ENCODE measurements at regions not wholly inside any gene's neighbourhood (a gene's known extent, or its start where the extent isn't known, plus 50 kb on each side); places are given as distances from the start of the nearest gene placed in this dataset.

DNA sequence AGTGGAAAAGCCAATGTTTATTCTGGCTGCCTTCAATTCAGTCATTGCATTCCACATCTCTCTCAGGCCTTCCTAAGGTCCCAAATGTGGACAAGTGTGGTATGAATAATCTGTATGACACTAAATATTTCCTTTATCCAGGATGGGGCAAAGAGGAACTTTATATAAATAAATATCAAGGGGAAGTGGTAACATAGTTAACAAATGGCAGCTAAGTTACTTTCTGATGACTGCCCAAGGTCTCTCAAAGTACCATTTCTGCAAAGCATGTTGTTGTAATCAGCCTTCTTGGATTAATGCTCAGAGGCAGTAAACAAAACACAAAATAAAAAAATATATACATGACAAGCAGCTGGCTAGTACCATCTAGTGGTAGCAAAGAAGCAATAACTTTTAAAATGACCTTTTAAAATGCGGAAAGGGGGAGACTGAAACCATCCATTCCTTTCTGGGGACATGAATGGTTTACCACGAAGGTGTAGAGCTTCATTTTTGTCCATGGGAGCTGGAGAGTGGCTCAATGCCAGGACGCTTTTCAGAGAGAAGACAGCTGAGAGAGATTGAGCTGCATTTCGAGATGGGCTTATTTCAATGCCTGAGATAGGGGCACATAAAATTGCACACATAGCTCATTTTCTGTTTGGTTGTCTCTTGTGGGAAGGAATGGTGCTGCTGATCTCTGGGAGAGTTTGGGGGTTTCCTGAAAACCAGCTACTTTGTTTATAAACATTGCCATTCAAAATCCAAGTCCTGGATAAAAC, 259.2 kb downstream of the RFC3 start:
- no peaks in the 10 kb centered on the region for H3K27me3 ChIP-seq (replicated peaks in 1 of 4; ENCODE audit: control extremely low read depth in 1 of 4, control insufficient read depth in 3 of 4, insufficient read depth in 4 of 4, low read length in 3 of 4)
- no peak overlapping the region for H3K4me2 ChIP-seq (replicated peaks; ENCODE audit: low read depth, low read length, poor library complexity, severe bottlenecking)
- H3K4me1 Mint-ChIP-seq = no peaks in the 10 kb centered on the region
- H3K9me3 ChIP-seq (ENCODE audit: control extremely low read depth in 1 of 3, control insufficient read depth in 2 of 3, insufficient read depth in 1 of 3, low read length in 2 of 3) = no peaks in the 10 kb centered on the region
- no peak for TF ChIP-seq EZH2 (IDR thresholded peaks at IDR 0.05; ENCODE audit: borderline replicate concordance, insufficient read depth, low read depth, low read length, poor library complexity, severe bottlenecking)
- TF ChIP-seq, protein P1, sequence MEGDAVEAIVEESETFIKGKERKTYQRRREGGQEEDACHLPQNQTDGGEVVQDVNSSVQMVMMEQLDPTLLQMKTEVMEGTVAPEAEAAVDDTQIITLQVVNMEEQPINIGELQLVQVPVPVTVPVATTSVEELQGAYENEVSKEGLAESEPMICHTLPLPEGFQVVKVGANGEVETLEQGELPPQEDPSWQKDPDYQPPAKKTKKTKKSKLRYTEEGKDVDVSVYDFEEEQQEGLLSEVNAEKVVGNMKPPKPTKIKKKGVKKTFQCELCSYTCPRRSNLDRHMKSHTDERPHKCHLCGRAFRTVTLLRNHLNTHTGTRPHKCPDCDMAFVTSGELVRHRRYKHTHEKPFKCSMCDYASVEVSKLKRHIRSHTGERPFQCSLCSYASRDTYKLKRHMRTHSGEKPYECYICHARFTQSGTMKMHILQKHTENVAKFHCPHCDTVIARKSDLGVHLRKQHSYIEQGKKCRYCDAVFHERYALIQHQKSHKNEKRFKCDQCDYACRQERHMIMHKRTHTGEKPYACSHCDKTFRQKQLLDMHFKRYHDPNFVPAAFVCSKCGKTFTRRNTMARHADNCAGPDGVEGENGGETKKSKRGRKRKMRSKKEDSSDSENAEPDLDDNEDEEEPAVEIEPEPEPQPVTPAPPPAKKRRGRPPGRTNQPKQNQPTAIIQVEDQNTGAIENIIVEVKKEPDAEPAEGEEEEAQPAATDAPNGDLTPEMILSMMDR (IDR thresholded peaks at IDR 0.05) = no peak
- no peaks in the 10 kb centered on the region for H3K27me3 Mint-ChIP-seq
- ATAC-seq (ENCODE audit: low read depth) (no peak), DNase-seq (peak; percentile 2)
- no peak overlapping the region for H2AFZ ChIP-seq (ENCODE audit: insufficient read depth, low read depth, low read length, poor library complexity, severe bottlenecking)
- H3K4me3 ChIP-seq (ENCODE audit: control extremely low read depth in 1 of 5, extremely low read depth in 1 of 5, insufficient read depth in 1 of 5, low read depth in 2 of 5, low read length in 4 of 5) = no peak overlapping the region
- 40% methylated on average over 2 of the region's 4 CpGs for WGBS (ENCODE audit: insufficient coverage)
- H3K4me3 Mint-ChIP-seq = no peak overlapping the region
- no peak overlapping the region for H3K9ac ChIP-seq (ENCODE audit: low read length)
- H4K20me1 ChIP-seq (ENCODE audit: control insufficient read depth, insufficient read depth, low read length, poor library complexity, severe bottlenecking) = no peaks in the 10 kb centered on the region
- intact Hi-C loops (cut with micrococcal nuclease) = no loop called here
- no peaks in the 10 kb centered on the region for H3K36me3 ChIP-seq (replicated peaks in 1 of 2; ENCODE audit: control extremely low read depth in 1 of 2, control insufficient read depth in 1 of 2, extremely low read depth in 1 of 2, insufficient read depth in 2 of 2, low read length in 1 of 2)
- no peaks in the 10 kb centered on the region for H3K4me1 ChIP-seq (ENCODE audit: control insufficient read depth in 2 of 2, insufficient read depth in 2 of 2, low read length in 2 of 2)
- H3K79me2 ChIP-seq (ENCODE audit: control insufficient read depth, insufficient read depth, low read length) = no peaks in the 10 kb centered on the region
- peaks cover 2% of the 10 kb centered on the region for H3K9me3 Mint-ChIP-seq (ENCODE audit: insufficient read depth)
- ChIA-PET CTCF (no interaction called here), POLR2A (no interaction called here)
- no peak overlapping the region for H3K27ac Mint-ChIP-seq
- no peak overlapping the region for H3K27ac ChIP-seq (ENCODE audit: low read length in 2 of 2)

DNA sequence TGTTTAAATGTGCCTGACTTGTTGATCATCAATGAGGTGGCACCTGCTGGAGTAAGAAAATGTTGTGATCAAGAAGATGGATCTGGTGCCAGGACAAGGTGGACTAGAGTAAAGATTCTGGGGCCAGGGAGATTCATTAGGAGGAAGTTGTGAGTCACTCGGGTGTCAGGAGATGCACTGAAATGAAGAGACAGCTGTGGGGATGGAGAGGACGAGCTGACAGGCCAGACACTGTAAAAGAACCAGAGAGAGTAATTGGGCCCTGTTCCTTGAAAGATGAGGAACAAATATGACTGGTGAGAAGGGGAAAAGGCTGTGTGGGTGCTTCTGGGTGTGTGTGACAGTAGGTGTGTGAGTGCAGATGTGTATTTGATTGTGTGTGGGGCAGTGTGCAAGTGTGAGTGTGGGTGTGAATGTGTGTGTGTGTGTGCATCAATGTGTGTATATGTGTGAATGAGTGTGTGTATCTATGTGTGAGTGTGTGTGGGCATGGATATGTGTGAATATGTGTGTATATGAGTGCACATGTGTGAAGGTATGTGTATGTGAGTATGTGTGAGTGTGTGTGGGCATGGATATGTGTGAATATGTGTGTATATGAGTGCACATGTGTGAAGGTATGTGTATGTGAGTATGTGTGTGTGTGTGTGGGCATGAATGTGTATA, 260.5 kb downstream of the RFC3 start:
- ChIA-PET CTCF (no interaction called here), POLR2A (no interaction called here)
- Histone ChIP-seq H3K4me1 (ENCODE audit: control insufficient read depth in 2 of 2, insufficient read depth in 2 of 2, low read length in 2 of 2) (no peaks in the 10 kb centered on the region), H3K4me2 (replicated peaks; ENCODE audit: low read depth, low read length, poor library complexity, severe bottlenecking) (no peak overlapping the region), H3K36me3 (replicated peaks in 1 of 2; ENCODE audit: control extremely low read depth in 1 of 2, control insufficient read depth in 1 of 2, extremely low read depth in 1 of 2, insufficient read depth in 2 of 2, low read length in 1 of 2) (no peaks in the 10 kb centered on the region), H2AFZ (ENCODE audit: insufficient read depth, low read depth, low read length, poor library complexity, severe bottlenecking) (no peak overlapping the region), H3K4me3 (ENCODE audit: control extremely low read depth in 1 of 5, extremely low read depth in 1 of 5, insufficient read depth in 1 of 5, low read depth in 2 of 5, low read length in 4 of 5) (no peak overlapping the region), H4K20me1 (ENCODE audit: control insufficient read depth, insufficient read depth, low read length, poor library complexity, severe bottlenecking) (no peaks in the 10 kb centered on the region), H3K27ac (ENCODE audit: low read length in 2 of 2) (no peak overlapping the region), H3K27me3 (replicated peaks in 1 of 4; ENCODE audit: control extremely low read depth in 1 of 4, control insufficient read depth in 3 of 4, insufficient read depth in 4 of 4, low read length in 3 of 4) (no peaks in the 10 kb centered on the region), H3K79me2 (ENCODE audit: control insufficient read depth, insufficient read depth, low read length) (no peaks in the 10 kb centered on the region), H3K9me3 (ENCODE audit: control extremely low read depth in 1 of 3, control insufficient read depth in 2 of 3, insufficient read depth in 1 of 3, low read length in 2 of 3) (no peaks in the 10 kb centered on the region), H3K9ac (ENCODE audit: low read length) (no peak overlapping the region)
- TF ChIP-seq, protein P1 (IDR thresholded peaks at IDR 0.05) = no peak
- TF ChIP-seq EZH2 (IDR thresholded peaks at IDR 0.05; ENCODE audit: borderline replicate concordance, insufficient read depth, low read depth, low read length, poor library complexity, severe bottlenecking) = no peak
- Mint-ChIP-seq H3K27me3 (no peaks in the 10 kb centered on the region), H3K27ac (no peak overlapping the region), H3K4me1 (no peaks in the 10 kb centered on the region), H3K9me3 (ENCODE audit: insufficient read depth) (peaks cover 2% of the 10 kb centered on the region), H3K4me3 (no peak overlapping the region)
- ATAC-seq (ENCODE audit: low read depth) (no peak), DNase-seq (no peak)
- 58% methylated on average over 2 of the region's 2 CpGs for WGBS (ENCODE audit: insufficient coverage)
- intact Hi-C loops (cut with micrococcal nuclease) = no loop called here
